T-helper 2 cell (primary cell): ENCODE measurements at regions not wholly inside any gene's neighbourhood (a gene's known extent, or its start where the extent isn't known, plus 50 kb on each side); places are given as distances from the start of the nearest gene placed in this dataset.
"Not testable (repeated sequence)": the region's sequence is repeated elsewhere in the genome, so short reads cannot be mapped to it uniquely, and the experiment has no call there.

Source experiments
- DNase-seq, 5 experiments: peaks; one replicate each; pipeline versions ENCODE4 v3.0.0 to v3.0.0-alpha.2; 2012 to 2022

DNA sequence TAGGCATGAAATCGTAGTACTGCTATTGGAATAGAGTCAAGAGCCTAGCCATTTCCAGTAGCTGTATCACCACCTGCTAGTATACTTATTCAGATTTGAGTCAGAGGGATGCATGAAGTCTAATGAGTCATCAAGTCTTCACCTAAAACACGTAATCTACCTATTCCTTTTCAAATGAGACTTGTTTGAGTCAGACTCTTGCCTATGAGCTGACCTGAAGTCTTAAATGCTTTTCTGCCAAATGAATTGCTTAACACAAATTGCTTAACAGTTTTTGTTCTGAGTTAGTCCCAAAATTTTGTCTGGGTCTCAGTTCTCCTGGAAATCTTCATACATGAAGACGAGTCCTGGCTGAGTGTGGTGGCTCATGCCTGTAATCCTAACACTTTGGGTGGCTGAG is 165.2 kb downstream of the GNAT3 start:
- DNase-seq = peak in 1 of 5 experiments; percentile 21

DNA sequence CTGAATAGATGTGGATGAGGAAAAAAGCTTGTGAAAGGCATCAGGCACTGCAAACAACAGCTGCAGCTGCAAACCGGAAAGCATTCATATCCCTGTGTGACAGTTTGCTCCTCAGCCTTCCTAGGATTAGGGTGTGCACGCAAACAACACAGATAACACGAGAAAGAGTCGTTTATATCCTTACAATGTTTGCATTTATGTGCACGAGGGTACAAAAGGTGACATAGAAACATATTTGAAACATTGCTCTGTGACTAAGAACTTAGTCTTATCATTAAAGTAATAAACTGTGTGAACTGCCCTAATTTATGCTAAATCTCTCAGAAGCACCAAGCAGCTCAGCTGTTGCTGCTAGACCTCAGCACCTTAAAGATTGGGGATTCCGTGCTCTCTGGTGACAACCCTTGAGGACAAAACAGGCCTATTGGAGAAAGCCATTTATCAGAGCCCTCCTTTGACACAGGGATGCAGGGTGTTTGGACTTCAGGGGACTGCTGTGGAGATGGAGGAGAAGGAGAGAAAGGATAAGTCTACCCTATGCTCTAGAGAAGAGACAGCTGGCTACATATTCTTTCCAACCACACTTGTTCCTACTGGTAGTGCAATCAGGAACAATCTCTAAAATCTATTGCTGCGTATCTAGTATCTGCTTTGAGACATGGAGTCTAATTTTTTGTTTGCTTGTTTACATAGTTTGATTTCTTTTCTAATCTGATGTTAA is 176.2 kb downstream of the GNAT3 start:
- DNase-seq = no peak

GRCh38 chr7:80334908-80335307 is 177.0 kb downstream of the GNAT3 start:
- no peak for DNase-seq

- DNase-seq = no peak
These were observed 177.7 kb downstream of the GNAT3 start for GRCh38 chr7:80334196-80334595.

GRCh38 chr7:80333040-80333439 is 178.8 kb downstream of the GNAT3 start:
- DNase-seq = no peak

DNA sequence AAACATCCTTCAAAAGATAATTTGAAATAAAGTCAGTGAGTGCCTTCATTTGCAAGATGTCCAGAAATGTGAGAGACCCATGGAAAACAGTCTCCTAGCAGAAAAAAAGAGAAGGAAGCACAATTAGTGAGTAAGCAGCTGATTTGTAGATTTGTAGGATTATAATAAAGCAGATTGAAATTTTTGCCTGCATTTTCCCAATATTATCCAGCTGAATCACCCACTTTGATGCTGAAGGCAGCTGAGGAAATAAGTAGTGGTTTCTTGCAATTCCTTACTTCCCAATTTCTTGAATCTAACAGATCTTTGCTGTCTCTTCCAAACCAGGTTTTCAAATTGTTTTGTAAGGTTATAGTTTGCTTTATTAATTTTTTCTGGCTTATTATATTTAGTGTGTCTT is 181.4 kb downstream of the GNAT3 start:
- DNase-seq = no peak

- DNase-seq = no peak
These were observed 187.8 kb downstream of the GNAT3 start for GRCh38 chr7:80324032-80324431.

DNA sequence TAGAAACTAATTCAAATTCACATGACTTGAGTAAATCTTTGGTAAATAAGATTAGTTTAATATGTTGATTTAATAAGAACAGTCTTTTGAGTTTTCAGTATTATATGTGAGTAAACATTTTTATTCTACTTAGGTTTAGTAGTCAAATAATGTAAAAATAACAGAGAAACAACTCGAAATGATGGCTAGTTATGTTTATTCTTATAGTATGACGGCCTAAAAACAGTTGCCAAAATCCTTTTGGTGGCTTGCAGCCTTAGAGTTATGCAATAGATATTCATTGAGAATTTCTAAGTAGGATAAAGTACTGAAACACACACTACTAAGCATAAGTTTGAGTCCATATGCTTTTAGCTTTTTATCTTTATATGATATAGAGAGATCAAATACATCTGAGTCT is 184.8 kb downstream of the GNAI1 start:
- DNase-seq = no peak

GRCh38 chr7:80318081-80318480 is 183.4 kb downstream of the GNAI1 start:
- DNase-seq = no peak

- DNase-seq = no peak
These were observed 182.2 kb downstream of the GNAI1 start for GRCh38 chr7:80316811-80317210.

- DNase-seq = no peak
These were observed 179.1 kb downstream of the GNAI1 start for GRCh38 chr7:80313716-80314115.

DNA sequence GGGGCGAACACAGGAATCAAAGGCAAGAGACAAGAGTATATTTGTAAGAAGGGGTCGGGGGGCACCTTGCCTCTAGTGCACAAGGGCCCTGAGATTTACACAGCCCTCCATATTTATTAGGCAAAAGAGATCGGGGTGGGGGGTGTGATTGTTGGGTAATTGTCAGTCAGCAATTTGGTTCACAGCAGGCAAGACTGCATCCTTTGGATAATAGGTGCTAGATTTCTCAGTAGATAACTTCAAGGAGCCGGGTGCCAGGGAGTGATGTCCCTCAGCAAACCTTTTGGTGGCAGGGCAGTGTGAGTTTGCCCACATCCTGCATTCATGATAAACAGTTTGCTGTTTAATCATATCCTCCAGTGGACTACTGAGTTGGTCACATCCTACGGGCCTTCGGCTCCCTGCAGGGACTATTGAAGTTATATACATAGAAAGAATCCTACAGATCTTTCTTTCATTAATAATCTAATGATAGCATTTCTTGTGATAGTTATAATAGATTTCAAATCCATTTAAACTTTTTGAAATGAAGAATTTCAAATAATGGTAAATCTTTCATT is 178.5 kb downstream of the GNAI1 start:
- DNase-seq = no peak

DNA sequence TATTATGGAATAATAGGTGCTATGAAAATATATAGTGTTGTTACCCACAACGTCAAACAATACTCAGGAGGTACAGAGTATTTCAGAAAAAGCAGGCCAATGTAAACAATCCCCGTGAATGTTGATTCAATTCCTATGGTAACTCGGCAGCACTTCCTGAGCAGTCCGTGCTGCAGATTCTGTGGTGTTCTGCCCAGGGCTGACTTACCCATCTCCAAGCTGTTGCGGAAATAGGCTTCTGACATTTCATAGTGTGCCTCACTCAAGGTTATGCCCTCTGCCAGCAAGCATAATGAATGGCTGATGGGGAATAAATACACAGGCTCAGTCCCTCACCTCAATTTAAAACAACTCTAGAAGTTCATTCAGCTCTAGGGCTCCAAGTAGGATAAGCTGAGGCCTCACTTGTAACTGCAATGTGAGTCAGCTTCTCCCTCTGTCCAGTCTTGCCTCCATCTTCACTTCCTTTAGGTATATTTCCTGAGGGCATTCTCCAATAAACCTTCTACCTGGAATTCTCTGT is 177.6 kb downstream of the GNAI1 start:
- DNase-seq = peak in 1 of 5 experiments; percentile 23

GRCh38 chr7:80311313-80311712 is 176.7 kb downstream of the GNAI1 start:
- no peak for DNase-seq

DNA sequence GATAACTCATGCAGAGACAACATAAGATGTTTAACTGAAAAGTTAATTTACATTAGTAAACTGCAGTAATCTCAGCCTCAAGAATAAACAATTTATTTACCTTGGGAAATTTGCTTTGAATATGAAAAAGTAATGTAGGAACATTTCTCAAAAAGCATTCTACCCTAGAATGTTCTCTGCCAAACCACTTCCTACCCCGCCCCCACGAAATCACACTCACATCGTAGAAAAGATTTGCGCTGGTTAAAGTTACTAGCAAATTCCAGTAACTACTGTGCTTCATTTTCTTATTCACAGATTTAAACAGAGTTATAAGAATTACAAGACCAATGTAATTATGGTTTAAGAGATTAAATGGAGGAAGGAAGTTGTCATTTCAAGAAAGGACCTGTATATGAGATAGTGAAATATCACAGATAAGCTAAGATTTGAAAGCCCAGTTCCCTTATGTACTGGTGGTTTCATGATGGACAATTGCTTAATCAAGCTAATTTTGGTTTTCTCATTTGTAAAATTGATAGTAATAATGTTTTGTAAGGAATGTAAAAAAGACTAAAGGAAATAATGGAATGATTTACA is 175.4 kb downstream of the GNAI1 start:
- peak in 1 of 5 experiments; percentile 2 for DNase-seq

- no peak for DNase-seq
These were observed 174.7 kb downstream of the GNAI1 start for GRCh38 chr7:80309377-80309776.

- DNase-seq = no peak
These were observed 172.7 kb downstream of the GNAI1 start for GRCh38 chr7:80307227-80307856.

- DNase-seq = no peak
These were observed 168.7 kb downstream of the GNAI1 start for GRCh38 chr7:80303315-80303714.

DNA sequence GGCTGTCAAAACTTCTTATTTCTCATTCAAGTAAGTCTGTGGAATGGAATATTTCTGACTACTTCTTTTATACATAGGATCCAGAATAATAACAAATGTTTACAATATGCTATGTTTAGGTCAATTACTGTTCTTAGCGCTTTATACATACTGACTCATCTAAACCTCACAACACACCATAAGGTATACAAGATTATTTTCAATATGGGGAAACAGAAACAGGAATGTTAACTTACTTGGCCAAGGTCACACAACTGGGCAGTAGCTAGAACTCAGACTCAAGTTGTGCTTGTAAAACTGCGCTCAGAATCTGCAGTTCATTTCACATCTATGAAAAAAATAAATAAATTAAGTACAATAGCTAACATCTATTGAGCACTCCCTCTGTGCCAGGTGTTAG is 168.0 kb downstream of the GNAI1 start:
- DNase-seq = no peak

DNA sequence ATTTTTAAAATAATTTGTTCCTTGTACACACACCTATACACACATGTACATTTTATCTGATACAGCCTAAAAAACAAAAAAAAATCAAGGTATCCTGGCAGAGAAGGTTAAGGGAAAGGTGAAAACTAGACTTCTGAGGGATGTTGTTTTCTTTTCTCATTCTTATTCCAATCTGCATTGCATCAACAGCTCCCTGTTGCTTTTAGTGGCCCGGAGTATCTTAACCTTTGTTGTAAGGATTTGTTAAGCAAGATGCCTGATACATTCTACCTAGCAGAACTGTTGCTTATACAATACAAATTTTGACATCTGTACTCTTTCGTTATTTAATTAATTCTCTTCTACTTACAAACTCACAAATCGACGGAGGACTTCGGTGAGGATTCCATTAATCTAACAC is 167.4 kb downstream of the GNAI1 start:
- DNase-seq = no peak

GRCh38 chr7:80298201-80298600 is 163.6 kb downstream of the GNAI1 start:
- DNase-seq = no peak

- DNase-seq = no peak
These were observed 159.7 kb downstream of the GNAI1 start for GRCh38 chr7:80294346-80294745.

- DNase-seq = not testable (repeated sequence)
These were observed 158.0 kb downstream of the GNAI1 start for GRCh38 chr7:80292634-80293033.
